Fibroblast of lung (primary cell): ENCODE measurements at regions not wholly inside any gene's neighbourhood (a gene's known extent, or its start where the extent isn't known, plus 50 kb on each side); places are given as distances from the start of the nearest gene placed in this dataset.

Experiments
- DNase-seq, 2 donors: peaks; one replicate each; pipeline versions ENCODE4 v3.0.0 to v3.0.0-alpha.2; 2010; ENCODE audit warnings: low read depth in 2 of 2
- H2AFZ ChIP-seq: 2 replicates; pipeline ENCODE4 v1.5.1; 2012; ENCODE audit warnings: low read length, control low read depth, inconsistent platforms
- H3K27ac ChIP-seq: 2 replicates; pipeline ENCODE4 v1.5.1; 2011; ENCODE audit warnings: low read length, control low read depth; ENCODE audit not compliant: insufficient read depth
- H3K27me3 ChIP-seq: 2 replicates; pipeline ENCODE4 v1.5.1; 2011; ENCODE audit warnings: mild to moderate bottlenecking, low read length; ENCODE audit not compliant: control insufficient read depth, insufficient read depth
- H3K36me3 ChIP-seq: 2 replicates; pipeline ENCODE4 v1.5.1; 2011; ENCODE audit warnings: low read length; ENCODE audit not compliant: control insufficient read depth, insufficient read depth
- H3K4me1 ChIP-seq: 2 replicates; pipeline ENCODE4 v1.5.1; 2011; ENCODE audit warnings: low read length; ENCODE audit not compliant: control insufficient read depth, insufficient read depth; ENCODE audit errors: extremely low read depth
- H3K4me2 ChIP-seq: 2 replicates; pipeline ENCODE4 v1.5.1; 2011; ENCODE audit warnings: low read length, control low read depth; ENCODE audit not compliant: insufficient read depth; ENCODE audit errors: extremely low read depth
- H3K4me3 ChIP-seq, 4 experiments: fragments of 200-600 bp in 1 of 4; sonication (generic) in 1 of 4; replicated peaks in 1 of 4; 2 replicates each; pipeline ENCODE4 v1.5.1; 2011 to 2016; ENCODE audit warnings: low read length in 4 of 4, low read depth in 3 of 4, mild to moderate bottlenecking in 3 of 4, control low read depth in 2 of 4, inconsistent platforms in 1 of 4, mixed read lengths in 1 of 4; ENCODE audit not compliant: insufficient read depth in 1 of 4; ENCODE audit errors: control extremely low read depth in 1 of 4
- H3K79me2 ChIP-seq: 2 replicates; pipeline ENCODE4 v1.5.1; 2012; ENCODE audit warnings: mild to moderate bottlenecking, low read length, inconsistent platforms; ENCODE audit not compliant: control insufficient read depth, insufficient read depth
- H3K9ac ChIP-seq: 2 replicates; pipeline ENCODE4 v1.5.1; 2011; ENCODE audit warnings: mild to moderate bottlenecking, low read length, control low read depth; ENCODE audit not compliant: insufficient read depth
- H3K9me3 ChIP-seq: 2 replicates; pipeline ENCODE4 v1.5.1; 2012; ENCODE audit warnings: low read depth, low read length; ENCODE audit not compliant: control insufficient read depth, insufficient read depth
- H4K20me1 ChIP-seq: 2 replicates; pipeline ENCODE4 v1.5.1; 2011; ENCODE audit warnings: low read length; ENCODE audit not compliant: control insufficient read depth, insufficient read depth; ENCODE audit errors: extremely low read depth
- CTCF ChIP-seq, 2 donors: IDR thresholded peaks in 1 of 2; conservative IDR thresholded peaks in 1 of 2; 1 replicate in 1 of 2; 2 replicates in 1 of 2; pipeline ENCODE4 v1.5.1; 2011 to 2012; ENCODE audit warnings: low read length in 2 of 2, control low read depth in 1 of 2, inconsistent platforms in 1 of 2, low read depth in 1 of 2, mild to moderate bottlenecking in 1 of 2
- EZH2 ChIP-seq: IDR thresholded peaks from 2 replicates; pipeline ENCODE4 v1.5.1; 2012; ENCODE audit warnings: low read length, control low read depth, mild to moderate bottlenecking; ENCODE audit errors: missing control alignments

- Histone ChIP-seq H3K79me2 (no peaks in the 10 kb centered on the region), H3K4me1 (no peaks in the 10 kb centered on the region), H3K36me3 (no peaks in the 10 kb centered on the region), H3K9me3 (no peaks in the 10 kb centered on the region), H3K4me2 (no peak overlapping the region), H3K27me3 (no peaks in the 10 kb centered on the region), H3K9ac (no peak overlapping the region), H2AFZ (no peak overlapping the region), H3K27ac (no peak overlapping the region), H4K20me1 (no peaks in the 10 kb centered on the region), H3K4me3 (no peak overlapping the region)
- no peak for TF ChIP-seq CTCF (conservative IDR thresholded peaks at IDR 0.05 in 1 of 2, IDR thresholded peaks at IDR 0.05 in 1 of 2; ENCODE audit: low read depth in 1 of 2, low read length in 2 of 2)
- TF ChIP-seq EZH2: no peak
- DNase-seq: no peak
These were observed 853.6 kb upstream of the SOX11 start for GRCh38 chr2:4838626-4839025.

- no peaks in the 10 kb centered on the region for H3K79me2 ChIP-seq
- H3K27ac ChIP-seq: no peak overlapping the region
- H3K9ac ChIP-seq: no peak overlapping the region
- DNase-seq: no peak
- no peak overlapping the region for H3K4me3 ChIP-seq
- no peaks in the 10 kb centered on the region for H3K36me3 ChIP-seq
- H3K4me2 ChIP-seq: no peak overlapping the region
- no peaks in the 10 kb centered on the region for H3K4me1 ChIP-seq
- H4K20me1 ChIP-seq: no peaks in the 10 kb centered on the region
- no peaks in the 10 kb centered on the region for H3K9me3 ChIP-seq
- no peak for TF ChIP-seq EZH2
- TF ChIP-seq CTCF (conservative IDR thresholded peaks at IDR 0.05 in 1 of 2, IDR thresholded peaks at IDR 0.05 in 1 of 2; ENCODE audit: low read depth in 1 of 2, low read length in 2 of 2): no peak
- no peak overlapping the region for H2AFZ ChIP-seq
- H3K27me3 ChIP-seq: no peaks in the 10 kb centered on the region
These were observed 851.4 kb upstream of the SOX11 start for GRCh38 chr2:4840791-4841190.

GRCh38 chr2:4844881-4845280 lies 847.3 kb upstream of the SOX11 start:
- Histone ChIP-seq H2AFZ (no peak overlapping the region), H4K20me1 (no peaks in the 10 kb centered on the region), H3K79me2 (no peaks in the 10 kb centered on the region), H3K27ac (no peak overlapping the region), H3K9ac (no peak overlapping the region), H3K4me2 (no peak overlapping the region), H3K27me3 (no peaks in the 10 kb centered on the region), H3K4me1 (no peaks in the 10 kb centered on the region), H3K9me3 (no peaks in the 10 kb centered on the region), H3K4me3 (no peak overlapping the region), H3K36me3 (no peaks in the 10 kb centered on the region)
- no peak for DNase-seq
- TF ChIP-seq EZH2 (no peak), CTCF (conservative IDR thresholded peaks at IDR 0.05 in 1 of 2, IDR thresholded peaks at IDR 0.05 in 1 of 2; ENCODE audit: low read depth in 1 of 2, low read length in 2 of 2) (no peak)
